HCT116 (cell line): ENCODE measurements at regions not wholly inside any gene's neighbourhood (a gene's known extent, or its start where the extent isn't known, plus 50 kb on each side); places are given as distances from the start of the nearest gene placed in this dataset.

ENCODE experiments used
- ATAC-seq: fragments of 200-7000 bp; cut with Tn5 transposase; 2 replicates; pipeline ENCODE4 v1.9.1; 2020; ENCODE audit warnings: mild to moderate bottlenecking, moderate library complexity
- BruUV-seq: library from RNA; stranded (reverse); fragments of 400-500 nt; replicated peaks from 2 replicates; lab custom pipeline; 2021; lab: Mats Ljungman, UMichigan
- CTCF ChIA-PET: fragments of 300-600 bp; sonication (Branson Sonifier 250); formaldehyde crosslinking; loops from one replicate; lab custom pipeline; 2021; ENCODE audit warnings: antibody characterized with exemption; lab: Charles Lee
- POLR2A ChIA-PET: fragments of 300-600, 350-600 bp; sonication (Branson Sonifier 250); formaldehyde crosslinking; loops from one replicate; lab custom pipeline; 2021; ENCODE audit warnings: antibody characterized with exemption; lab: Charles Lee
- RAD21 ChIA-PET, 2 experiments: fragments of 300-600 bp; sonication (Branson Sonifier 250); formaldehyde crosslinking; loops; one replicate each; lab custom pipeline; 2023; ENCODE audit warnings: low total read pairs in 2 of 2; ENCODE audit not compliant: uncharacterized antibody in 2 of 2, unreplicated experiment in 2 of 2, low non-redundant PET in 1 of 2; lab: Charles Lee
- DNase-seq: peaks from one replicate; pipeline ENCODE4 v3.0.0-alpha.2; 2010; ENCODE audit warnings: low read depth, low spot score
- H2AFZ ChIP-seq: fragments of 200-600 bp; shearing (Covaris generic), sonication (generic); 2 replicates; pipeline ENCODE4 v1.6.1; 2017; ENCODE audit warnings: low read depth, mixed run types, mixed read lengths, antibody characterized with exemption, low read length; ENCODE audit not compliant: poor library complexity, severe bottlenecking
- H3K27ac ChIP-seq: 2 replicates; pipeline ENCODE4 v1.5.1; 2012; ENCODE audit warnings: low read depth, low read length
- H3K27me3 ChIP-seq: fragments of 200-600 bp; sonication (generic); 2 replicates; pipeline ENCODE4 v1.6.1; 2016; ENCODE audit warnings: mixed run types, low read length, mixed read lengths; ENCODE audit not compliant: insufficient read depth
- H3K36me3 ChIP-seq, 2 experiments: fragments of 200-500 bp in 1 of 2; fragments of 200-600 bp in 1 of 2; sonication (Bioruptor generic) in 1 of 2; sonication (generic) in 1 of 2; 2 replicates each; pipeline versions ENCODE4 v1.5.1 to v1.6.1; 2014 to 2016; ENCODE audit warnings: low read length in 2 of 2, inconsistent platforms in 1 of 2, mixed read lengths in 1 of 2, mixed run types in 1 of 2; ENCODE audit not compliant: insufficient read depth in 2 of 2, control insufficient read depth in 1 of 2
- H3K4me1 ChIP-seq, 2 experiments: fragments of 200-600 bp in 1 of 2; sonication (generic) in 1 of 2; 2 replicates each; pipeline versions ENCODE4 v1.5.1 to v1.6.1; 2012 to 2017; ENCODE audit warnings: low read length in 2 of 2, inconsistent platforms in 1 of 2, mild to moderate bottlenecking in 1 of 2, mixed read lengths in 1 of 2, mixed run types in 1 of 2, moderate library complexity in 1 of 2; ENCODE audit not compliant: insufficient read depth in 2 of 2, control insufficient read depth in 1 of 2
- H3K4me2 ChIP-seq: fragments of 200-600 bp; sonication (generic); 2 replicates; pipeline ENCODE4 v1.6.1; 2017; ENCODE audit warnings: mixed run types, low read length, mixed read lengths
- H3K4me3 ChIP-seq, 2 experiments: fragments of 200-600 bp in 1 of 2; sonication (generic) in 1 of 2; replicated peaks in 1 of 2; 2 replicates each; pipeline ENCODE4 v1.5.1; 2011 to 2016; ENCODE audit warnings: low read length in 2 of 2, control low read depth in 1 of 2, low read depth in 1 of 2, mild to moderate bottlenecking in 1 of 2, mixed read lengths in 1 of 2, mixed run types in 1 of 2
- H3K79me2 ChIP-seq: fragments of 200-600 bp; sonication (generic); 2 replicates; pipeline ENCODE4 v1.6.1; 2017; ENCODE audit warnings: mild to moderate bottlenecking, mixed run types, low read length, moderate library complexity, mixed read lengths; ENCODE audit not compliant: insufficient read depth
- H3K9ac ChIP-seq: fragments of 200-600 bp; sonication (generic); 2 replicates; pipeline ENCODE4 v1.6.1; 2016; ENCODE audit warnings: low read length, mixed read lengths
- H3K9me2 ChIP-seq: fragments of 200-600 bp; sonication (generic), shearing (Covaris generic); 2 replicates; pipeline ENCODE4 v1.6.1; 2017; ENCODE audit warnings: mixed run types, mild to moderate bottlenecking, moderate library complexity; ENCODE audit not compliant: insufficient read depth
- H3K9me3 ChIP-seq, 2 experiments: fragments of 200-500 bp in 1 of 2; fragments of 200-600 bp in 1 of 2; sonication (Bioruptor generic) in 1 of 2; sonication (generic) in 1 of 2; 2 replicates each; pipeline ENCODE4 v1.6.1; 2014 to 2017; ENCODE audit warnings: low read length in 2 of 2, mixed read lengths in 2 of 2, inconsistent platforms in 1 of 2, low read depth in 1 of 2, mild to moderate bottlenecking in 1 of 2, mixed run types in 1 of 2, moderate library complexity in 1 of 2; ENCODE audit not compliant: control insufficient read depth in 1 of 2, insufficient read depth in 1 of 2
- H4K20me1 ChIP-seq: fragments of 200-600 bp; sonication (generic), shearing (Covaris generic); 2 replicates; pipeline ENCODE4 v1.6.1; 2017; ENCODE audit warnings: mixed run types, mild to moderate bottlenecking, moderate library complexity; ENCODE audit not compliant: insufficient read depth
- CTCF ChIP-seq, 3 experiments: fragments of 200-600 bp in 1 of 3; sonication (generic) in 1 of 3; IDR thresholded peaks in 2 of 3; conservative IDR thresholded peaks in 1 of 3; 2 replicates each; pipeline ENCODE4 v1.5.1; 2012 to 2017; ENCODE audit warnings: low read depth in 2 of 3, low read length in 2 of 3, antibody characterized with exemption in 1 of 3, borderline replicate concordance in 1 of 3, control low read depth in 1 of 3, mild to moderate bottlenecking in 1 of 3, mixed read lengths in 1 of 3, mixed run types in 1 of 3, moderate library complexity in 1 of 3; ENCODE audit not compliant: insufficient read depth in 1 of 3
- EGR1 ChIP-seq: IDR thresholded peaks from 2 replicates; pipeline ENCODE4 v1.6.1; 2012; ENCODE audit warnings: low read depth
- ELF1 ChIP-seq: IDR thresholded peaks from 2 replicates; pipeline ENCODE4 v1.6.1; 2012; ENCODE audit warnings: low read depth, borderline replicate concordance
- EZH2 ChIP-seq: fragments of 200-600 bp; sonication (generic); IDR thresholded peaks from 2 replicates; pipeline ENCODE4 v1.6.1; 2017; ENCODE audit warnings: antibody characterized with exemption, mixed run types
- FOSL1 ChIP-seq: IDR thresholded peaks from 2 replicates; pipeline ENCODE4 v1.6.1; 2012; ENCODE audit warnings: low read depth
- JUND ChIP-seq: IDR thresholded peaks from 2 replicates; pipeline ENCODE4 v1.6.1; 2012
- POLR2A ChIP-seq: IDR thresholded peaks from 2 replicates; pipeline ENCODE4 v1.7.0; 2011; ENCODE audit warnings: borderline replicate concordance; ENCODE audit not compliant: insufficient read depth, insufficient read length; ENCODE audit errors: extremely low read depth
- POLR2AphosphoS5 ChIP-seq: IDR thresholded peaks from 2 replicates; pipeline ENCODE4 v1.6.1; 2011; ENCODE audit warnings: mild to moderate bottlenecking, low read depth, low read length, moderate library complexity
- RAD21 ChIP-seq: IDR thresholded peaks from 2 replicates; pipeline ENCODE4 v1.6.1; 2012; ENCODE audit warnings: low read depth, mild to moderate bottlenecking
- REST ChIP-seq: IDR thresholded peaks from 2 replicates; pipeline ENCODE4 v1.6.1; 2012; ENCODE audit warnings: low read depth
- SIN3A ChIP-seq: IDR thresholded peaks from 2 replicates; pipeline ENCODE4 v1.6.1; 2012; ENCODE audit warnings: low read depth
- SP1 ChIP-seq: IDR thresholded peaks from 2 replicates; pipeline ENCODE4 v1.6.1; 2012; ENCODE audit warnings: low read depth
- SRF ChIP-seq: IDR thresholded peaks from 2 replicates; pipeline ENCODE4 v1.6.1; 2012; ENCODE audit warnings: low read depth
- TCF7L2 ChIP-seq: IDR thresholded peaks from 2 replicates; pipeline ENCODE4 v1.7.0; 2011; ENCODE audit warnings: borderline replicate concordance, inconsistent platforms; ENCODE audit not compliant: insufficient read depth, insufficient read length; ENCODE audit errors: extremely low read depth
- YY1 ChIP-seq: IDR thresholded peaks from 2 replicates; pipeline ENCODE4 v1.6.1; 2011; ENCODE audit warnings: low read length, low read depth, moderate library complexity, mild to moderate bottlenecking; ENCODE audit not compliant: insufficient replicate concordance; ENCODE audit errors: extremely low read depth
- ZFX ChIP-seq: fragments of 450-650 bp; IDR thresholded peaks from 2 replicates; pipeline ENCODE4 v1.6.1; 2017
- ZNF274 ChIP-seq: fragments of 200-500 bp; sonication (Bioruptor generic); IDR thresholded peaks from 2 replicates; pipeline ENCODE4 v1.6.1; 2014; ENCODE audit warnings: mild to moderate bottlenecking, low read depth, low read length, inconsistent platforms
- intact Hi-C: fragments of 100-400 bp; cut with micrococcal nuclease; formaldehyde crosslinking; loops from 2 replicates; pipeline ENCODE4 v1.10.0; 2022
- TF ChIP-seq, protein P1 (sequence below): IDR thresholded peaks from 2 replicates; pipeline ENCODE4 v1.6.1; 2011; ENCODE audit warnings: mild to moderate bottlenecking, low read length, moderate library complexity; ENCODE audit not compliant: insufficient replicate concordance; ENCODE audit errors: extremely low read depth
- TF ChIP-seq, protein P2 (sequence below): IDR thresholded peaks from 2 replicates; pipeline ENCODE4 v1.6.1; 2012

GRCh38 chr1:36644556-36644955, 161.8 kb upstream of the CSF3R start:
- Histone ChIP-seq H3K9me3 (no peaks in the 10 kb centered on the region), H2AFZ (no peak overlapping the region), H3K36me3 (no peaks in the 10 kb centered on the region), H3K4me2 (no peak overlapping the region), H4K20me1 (no peaks in the 10 kb centered on the region), H3K9me2 (no peaks in the 10 kb centered on the region), H3K4me3 (no peak overlapping the region), H3K79me2 (no peaks in the 10 kb centered on the region), H3K27me3 (peaks cover 26% of the 10 kb centered on the region), H3K4me1 (no peaks in the 10 kb centered on the region), H3K27ac (no peak overlapping the region), H3K9ac (no peak overlapping the region)
- intact Hi-C loops = no loop called here
- ATAC-seq = no peak
- CTCF ChIA-PET = no interaction called here
- DNase-seq = no peak
- TF ChIP-seq FOSL1 = no peak
- no peak for TF ChIP-seq RAD21
- TF ChIP-seq JUND = no peak
- no peak for TF ChIP-seq ZNF274
- TF ChIP-seq EZH2 = no peak
- no peak for TF ChIP-seq CTCF (IDR thresholded peaks at IDR 0.05 in 2 of 3, conservative IDR thresholded peaks at IDR 0.05 in 1 of 3; ENCODE audit: borderline replicate concordance in 1 of 3, insufficient read depth in 1 of 3, low read depth in 2 of 3, low read length in 2 of 3)
- TF ChIP-seq, protein P1, sequence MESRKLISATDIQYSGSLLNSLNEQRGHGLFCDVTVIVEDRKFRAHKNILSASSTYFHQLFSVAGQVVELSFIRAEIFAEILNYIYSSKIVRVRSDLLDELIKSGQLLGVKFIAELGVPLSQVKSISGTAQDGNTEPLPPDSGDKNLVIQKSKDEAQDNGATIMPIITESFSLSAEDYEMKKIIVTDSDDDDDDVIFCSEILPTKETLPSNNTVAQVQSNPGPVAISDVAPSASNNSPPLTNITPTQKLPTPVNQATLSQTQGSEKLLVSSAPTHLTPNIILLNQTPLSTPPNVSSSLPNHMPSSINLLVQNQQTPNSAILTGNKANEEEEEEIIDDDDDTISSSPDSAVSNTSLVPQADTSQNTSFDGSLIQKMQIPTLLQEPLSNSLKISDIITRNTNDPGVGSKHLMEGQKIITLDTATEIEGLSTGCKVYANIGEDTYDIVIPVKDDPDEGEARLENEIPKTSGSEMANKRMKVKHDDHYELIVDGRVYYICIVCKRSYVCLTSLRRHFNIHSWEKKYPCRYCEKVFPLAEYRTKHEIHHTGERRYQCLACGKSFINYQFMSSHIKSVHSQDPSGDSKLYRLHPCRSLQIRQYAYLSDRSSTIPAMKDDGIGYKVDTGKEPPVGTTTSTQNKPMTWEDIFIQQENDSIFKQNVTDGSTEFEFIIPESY = no peak
- no peak for TF ChIP-seq POLR2AphosphoS5
- TF ChIP-seq, protein P2, sequence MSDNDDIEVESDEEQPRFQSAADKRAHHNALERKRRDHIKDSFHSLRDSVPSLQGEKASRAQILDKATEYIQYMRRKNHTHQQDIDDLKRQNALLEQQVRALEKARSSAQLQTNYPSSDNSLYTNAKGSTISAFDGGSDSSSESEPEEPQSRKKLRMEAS = no peak
- no peak for TF ChIP-seq TCF7L2
- TF ChIP-seq ELF1 = no peak
- TF ChIP-seq YY1 = no peak
- no peak for TF ChIP-seq EGR1
- no peak for TF ChIP-seq REST
- TF ChIP-seq POLR2A = no peak
- TF ChIP-seq ZFX = no peak
- no peak for TF ChIP-seq SP1
- no peak for TF ChIP-seq SIN3A
- no peak for TF ChIP-seq SRF
- POLR2A ChIA-PET = no interaction called here
- BruUV-seq = no TSS peak
- RAD21 ChIA-PET = no interaction called here
